IMR-90 (cell line): ENCODE measurements at regions not wholly inside any gene's neighbourhood (a gene's known extent, or its start where the extent isn't known, plus 50 kb on each side); places are given as distances from the start of the nearest gene placed in this dataset.

Experiments used
- CTCF ChIP-seq: conservative IDR thresholded peaks from 2 replicates; pipeline ENCODE4 v1.5.1; 2012; ENCODE audit warnings: mild to moderate bottlenecking, low read depth, low read length, improper control_type of control experiment
- MAFK ChIP-seq: IDR thresholded peaks from 2 replicates; pipeline ENCODE4 v1.6.1; 2012; ENCODE audit warnings: low read depth, low read length, improper control_type of control experiment
- POLR2A ChIP-seq: IDR thresholded peaks from 2 replicates; pipeline ENCODE4 v1.6.1; 2012; ENCODE audit warnings: mild to moderate bottlenecking, low read depth, low read length
- SMC3 ChIP-seq: fragments of 150-350 bp; IDR thresholded peaks from 2 replicates; pipeline ENCODE4 v1.6.1; 2016; ENCODE audit warnings: low read depth, mild to moderate bottlenecking, antibody characterized with exemption, low read length, moderate library complexity

DNA sequence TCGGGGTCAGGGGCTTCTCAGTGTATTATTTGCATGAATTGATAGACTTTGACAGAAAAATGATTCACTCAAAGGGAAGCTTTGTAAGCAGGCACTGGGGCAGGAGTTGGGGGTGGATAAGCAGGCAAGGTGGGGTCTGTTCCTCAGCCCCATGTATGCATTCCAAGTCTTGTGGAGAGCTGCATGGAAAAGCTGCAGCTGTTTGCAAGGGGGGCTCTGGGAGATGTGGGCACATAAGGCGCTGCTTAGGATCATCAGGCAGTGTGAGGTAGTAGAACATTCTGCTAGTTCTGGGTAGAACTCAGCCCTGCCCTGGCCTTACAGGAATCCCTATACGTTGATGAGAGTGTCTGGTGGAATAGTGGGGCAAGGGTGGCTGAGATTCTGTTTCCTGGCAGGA lies 154.2 kb upstream of the LRIG1 start:
- TF ChIP-seq CTCF, result no peak
- no peak for TF ChIP-seq POLR2A
- no peak for TF ChIP-seq SMC3
- TF ChIP-seq MAFK, result no peak
